NCI-H2196 treated with DMSO at 0.1 percent for 48 hours (cell line): ENCODE measurements at regions not wholly inside any gene's neighbourhood (a gene's known extent, or its start where the extent isn't known, plus 50 kb on each side); places are given as distances from the start of the nearest gene placed in this dataset.

Experiments used
- DNase-seq: peaks from one replicate; lab custom pipeline; 2025; ENCODE audit not compliant: unreplicated experiment; lab: John Stamatoyannopoulos, UW

GRCh38 chr11:115007851-115008250 is 329.5 kb downstream of the NXPE2 start:
- DNase-seq, result no peak

GRCh38 chr11:115008799-115009198 is 330.5 kb downstream of the NXPE2 start:
- DNase-seq, result no peak

GRCh38 chr11:115017529-115017928 is 339.2 kb downstream of the NXPE2 start:
- no peak for DNase-seq

- no peak for DNase-seq
Measured at GRCh38 chr11:115030166-115030565, 351.8 kb downstream of the NXPE2 start.

- DNase-seq, result no peak
Measured at GRCh38 chr11:115036406-115037180, 358.3 kb downstream of the NXPE2 start.

GRCh38 chr11:115042002-115042401 is 363.7 kb downstream of the NXPE2 start:
- no peak for DNase-seq

GRCh38 chr11:115047631-115048030 is 369.3 kb downstream of the NXPE2 start:
- DNase-seq, result no peak

GRCh38 chr11:115049796-115050195 is 371.5 kb downstream of the NXPE2 start:
- no peak for DNase-seq

- no peak for DNase-seq
Measured at GRCh38 chr11:115050756-115051155, 372.4 kb downstream of the NXPE2 start.

GRCh38 chr11:115051938-115052590 is 373.7 kb downstream of the NXPE2 start:
- DNase-seq, result no peak

GRCh38 chr11:115052601-115053000 is 374.3 kb downstream of the NXPE2 start:
- no peak for DNase-seq

GRCh38 chr11:115054570-115055538 is 376.5 kb downstream of the NXPE2 start:
- no peak for DNase-seq

- no peak for DNase-seq
Measured at GRCh38 chr11:115056514-115056913, 378.2 kb downstream of the NXPE2 start.

- no peak for DNase-seq
Measured at GRCh38 chr11:115060840-115061239, 382.5 kb downstream of the NXPE2 start.

GRCh38 chr11:115065314-115065713 is 387.0 kb downstream of the NXPE2 start:
- DNase-seq, result no peak

GRCh38 chr11:115065830-115066664 is 387.7 kb downstream of the NXPE2 start:
- DNase-seq, result no peak

- no peak for DNase-seq
Measured at GRCh38 chr11:115067471-115067870, 389.1 kb downstream of the NXPE2 start.

- no peak for DNase-seq
Measured at GRCh38 chr11:115067900-115068530, 389.7 kb downstream of the NXPE2 start.

GRCh38 chr11:115069599-115069998 is 391.3 kb downstream of the NXPE2 start:
- DNase-seq, result no peak

- DNase-seq, result no peak
Measured at GRCh38 chr11:115075356-115075755, 397.0 kb downstream of the NXPE2 start.
